Astrocyte (in vitro differentiated cells and primary cell): ENCODE measurements at regions not wholly inside any gene's neighbourhood (a gene's known extent, or its start where the extent isn't known, plus 50 kb on each side); places are given as distances from the start of the nearest gene placed in this dataset.

ENCODE experiments used
- DNase-seq: peaks from one replicate; pipeline ENCODE4 v3.0.0-alpha.2; 2010; ENCODE audit warnings: low read depth
- FAIRE-seq: peaks from 2 replicates; lab custom pipeline; 2011; peaks lifted over from hg19 to GRCh38; lab: Jason Lieb, UNC
- H2AFZ ChIP-seq: 2 replicates; pipeline ENCODE4 v1.6.0; 2012; ENCODE audit warnings: low read depth, low read length, inconsistent platforms
- H3K27ac ChIP-seq: 2 replicates; pipeline ENCODE4 v1.5.1; 2011; ENCODE audit warnings: low read depth, low read length, inconsistent platforms
- H3K27me3 ChIP-seq: 2 replicates; pipeline ENCODE4 v1.6.0; 2011; ENCODE audit warnings: low read length, inconsistent platforms; ENCODE audit not compliant: insufficient read depth
- H3K36me3 ChIP-seq: 2 replicates; pipeline ENCODE4 v1.5.1; 2011; ENCODE audit warnings: low read length, inconsistent platforms; ENCODE audit not compliant: insufficient read depth
- H3K4me1 ChIP-seq: 2 replicates; pipeline ENCODE4 v1.5.1; 2011; ENCODE audit warnings: low read length, inconsistent platforms; ENCODE audit not compliant: insufficient read depth
- H3K4me2 ChIP-seq: 2 replicates; pipeline ENCODE4 v1.6.0; 2012; ENCODE audit warnings: low read length, inconsistent platforms
- H3K4me3 ChIP-seq: 2 replicates; pipeline ENCODE4 v1.5.1; 2011; ENCODE audit warnings: low read depth, mild to moderate bottlenecking, low read length, inconsistent platforms; ENCODE audit not compliant: insufficient read depth
- H3K79me2 ChIP-seq: 2 replicates; pipeline ENCODE4 v1.6.0; 2012; ENCODE audit warnings: mild to moderate bottlenecking, low read length, inconsistent platforms; ENCODE audit not compliant: insufficient read depth
- H3K9ac ChIP-seq: 2 replicates; pipeline ENCODE4 v1.6.0; 2012; ENCODE audit warnings: mild to moderate bottlenecking, low read length, inconsistent platforms
- H3K9me3 ChIP-seq: 2 replicates; pipeline ENCODE4 v1.5.1; 2012; ENCODE audit warnings: low read depth, mild to moderate bottlenecking, low read length, inconsistent platforms; ENCODE audit not compliant: insufficient read depth
- H4K20me1 ChIP-seq: 2 replicates; pipeline ENCODE4 v1.6.0; 2012; ENCODE audit warnings: low read length, inconsistent platforms; ENCODE audit not compliant: insufficient read depth
- H3K27ac Mint-ChIP-seq: one replicate; pipeline ENCODE4 v1.8.0; 2021; ENCODE audit warnings: mild to moderate bottlenecking, mixed read lengths; ENCODE audit not compliant: unreplicated experiment
- H3K27me3 Mint-ChIP-seq: one replicate; pipeline ENCODE4 v1.8.0; 2021; ENCODE audit warnings: low read depth, mixed read lengths; ENCODE audit not compliant: unreplicated experiment
- H3K36me3 Mint-ChIP-seq: one replicate; pipeline ENCODE4 v1.8.0; 2021; ENCODE audit warnings: low read depth, mixed read lengths; ENCODE audit not compliant: unreplicated experiment
- H3K4me1 Mint-ChIP-seq: one replicate; pipeline ENCODE4 v1.8.0; 2021; ENCODE audit warnings: low read depth, mixed read lengths; ENCODE audit not compliant: unreplicated experiment
- H3K4me3 Mint-ChIP-seq: one replicate; pipeline ENCODE4 v1.8.0; 2021; ENCODE audit warnings: mild to moderate bottlenecking, moderate library complexity, mixed read lengths; ENCODE audit not compliant: unreplicated experiment
- H3K9me3 Mint-ChIP-seq: one replicate; pipeline ENCODE4 v1.8.0; 2021; ENCODE audit warnings: mild to moderate bottlenecking, mixed read lengths; ENCODE audit not compliant: unreplicated experiment
- EZH2 ChIP-seq: IDR thresholded peaks from 2 replicates; pipeline ENCODE4 v1.6.1; 2012; ENCODE audit warnings: mild to moderate bottlenecking, low read length, inconsistent platforms; ENCODE audit not compliant: insufficient read depth
- TF ChIP-seq, protein P1 (sequence below): IDR thresholded peaks from 2 replicates; pipeline ENCODE4 v1.5.1; 2011; ENCODE audit warnings: low read depth, mild to moderate bottlenecking, inconsistent platforms, low read length, moderate library complexity; ENCODE audit not compliant: insufficient read depth

DNA sequence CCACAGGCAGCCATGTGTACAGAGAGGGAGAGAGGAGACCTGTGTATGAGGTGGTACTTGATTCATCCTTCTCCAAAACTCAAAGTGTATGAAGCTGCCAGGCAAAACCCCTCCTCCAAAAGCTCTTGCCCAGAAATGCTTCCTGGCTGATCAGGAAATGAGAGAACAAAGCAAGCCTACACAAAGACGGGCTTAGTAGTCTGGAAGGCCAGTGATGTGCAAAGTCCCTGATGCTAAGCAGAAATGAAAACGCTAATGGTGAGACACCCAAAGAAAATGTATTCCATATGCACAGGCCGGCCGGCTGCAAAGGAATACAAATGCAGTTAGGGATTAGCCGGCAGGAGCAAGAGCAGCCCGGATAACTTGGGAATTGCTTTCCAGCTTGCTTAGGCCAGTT, 234.9 kb upstream of the CADM1 start:
- FAIRE-seq (no peak), DNase-seq (no peak)
- H3K36me3 Mint-ChIP-seq = peaks cover 7% of the 10 kb centered on the region
- TF ChIP-seq, protein P1, sequence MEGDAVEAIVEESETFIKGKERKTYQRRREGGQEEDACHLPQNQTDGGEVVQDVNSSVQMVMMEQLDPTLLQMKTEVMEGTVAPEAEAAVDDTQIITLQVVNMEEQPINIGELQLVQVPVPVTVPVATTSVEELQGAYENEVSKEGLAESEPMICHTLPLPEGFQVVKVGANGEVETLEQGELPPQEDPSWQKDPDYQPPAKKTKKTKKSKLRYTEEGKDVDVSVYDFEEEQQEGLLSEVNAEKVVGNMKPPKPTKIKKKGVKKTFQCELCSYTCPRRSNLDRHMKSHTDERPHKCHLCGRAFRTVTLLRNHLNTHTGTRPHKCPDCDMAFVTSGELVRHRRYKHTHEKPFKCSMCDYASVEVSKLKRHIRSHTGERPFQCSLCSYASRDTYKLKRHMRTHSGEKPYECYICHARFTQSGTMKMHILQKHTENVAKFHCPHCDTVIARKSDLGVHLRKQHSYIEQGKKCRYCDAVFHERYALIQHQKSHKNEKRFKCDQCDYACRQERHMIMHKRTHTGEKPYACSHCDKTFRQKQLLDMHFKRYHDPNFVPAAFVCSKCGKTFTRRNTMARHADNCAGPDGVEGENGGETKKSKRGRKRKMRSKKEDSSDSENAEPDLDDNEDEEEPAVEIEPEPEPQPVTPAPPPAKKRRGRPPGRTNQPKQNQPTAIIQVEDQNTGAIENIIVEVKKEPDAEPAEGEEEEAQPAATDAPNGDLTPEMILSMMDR = no peak
- H3K79me2 ChIP-seq = no peaks in the 10 kb centered on the region
- H3K36me3 ChIP-seq = no peaks in the 10 kb centered on the region
- no peaks in the 10 kb centered on the region for H4K20me1 ChIP-seq
- no peak overlapping the region for H2AFZ ChIP-seq
- H3K27me3 ChIP-seq = no peaks in the 10 kb centered on the region
- H3K27ac Mint-ChIP-seq = no peak overlapping the region
- H3K4me3 ChIP-seq = no peak overlapping the region
- H3K9me3 Mint-ChIP-seq = peaks cover 5% of the 10 kb centered on the region
- H3K4me1 Mint-ChIP-seq = peaks cover 33% of the 10 kb centered on the region
- no peak overlapping the region for H3K4me3 Mint-ChIP-seq
- peaks cover 8% of the 10 kb centered on the region for H3K27me3 Mint-ChIP-seq
- H3K4me2 ChIP-seq = no peak overlapping the region
- no peak overlapping the region for H3K27ac ChIP-seq
- no peaks in the 10 kb centered on the region for H3K4me1 ChIP-seq
- no peak overlapping the region for H3K9ac ChIP-seq
- H3K9me3 ChIP-seq = no peaks in the 10 kb centered on the region

DNA sequence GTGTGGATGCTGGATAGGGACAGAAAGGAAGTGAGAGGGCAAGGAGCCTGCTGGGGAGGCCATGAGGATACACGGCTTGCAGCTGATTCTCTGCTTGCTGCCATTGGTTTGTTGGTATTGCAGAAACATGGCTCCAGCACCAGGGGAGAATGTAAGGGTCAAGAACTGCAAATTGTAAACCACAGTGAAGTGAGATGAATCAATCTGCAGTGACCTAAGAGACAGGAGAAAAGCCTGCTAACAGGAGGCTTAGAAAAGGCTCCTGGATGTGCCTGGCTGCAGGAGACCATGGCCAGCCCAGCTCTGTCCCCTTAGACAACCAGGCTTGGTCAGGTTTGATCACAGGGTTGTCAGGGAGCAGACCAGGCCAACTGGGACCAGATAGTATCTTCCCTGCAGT, 233.7 kb upstream of the CADM1 start:
- no peaks in the 10 kb centered on the region for H3K79me2 ChIP-seq
- FAIRE-seq (no peak), DNase-seq (no peak)
- TF ChIP-seq EZH2 = no peak
- TF ChIP-seq, protein P1 = no peak
- H2AFZ ChIP-seq = no peak overlapping the region
- peaks cover 2% of the 10 kb centered on the region for H3K9me3 ChIP-seq
- no peak overlapping the region for H3K4me2 ChIP-seq
- H3K27me3 ChIP-seq = no peaks in the 10 kb centered on the region
- peaks cover 9% of the 10 kb centered on the region for H3K36me3 Mint-ChIP-seq
- no peaks in the 10 kb centered on the region for H3K36me3 ChIP-seq
- H3K9me3 Mint-ChIP-seq = peaks cover 8% of the 10 kb centered on the region
- no peak overlapping the region for H3K4me3 Mint-ChIP-seq
- H3K4me3 ChIP-seq = no peak overlapping the region
- H3K4me1 Mint-ChIP-seq = peaks cover 33% of the 10 kb centered on the region
- H3K27ac ChIP-seq = no peak overlapping the region
- no peak overlapping the region for H3K27ac Mint-ChIP-seq
- H4K20me1 ChIP-seq = no peaks in the 10 kb centered on the region
- peaks cover 5% of the 10 kb centered on the region for H3K27me3 Mint-ChIP-seq
- H3K9ac ChIP-seq = no peak overlapping the region
- no peaks in the 10 kb centered on the region for H3K4me1 ChIP-seq

DNA sequence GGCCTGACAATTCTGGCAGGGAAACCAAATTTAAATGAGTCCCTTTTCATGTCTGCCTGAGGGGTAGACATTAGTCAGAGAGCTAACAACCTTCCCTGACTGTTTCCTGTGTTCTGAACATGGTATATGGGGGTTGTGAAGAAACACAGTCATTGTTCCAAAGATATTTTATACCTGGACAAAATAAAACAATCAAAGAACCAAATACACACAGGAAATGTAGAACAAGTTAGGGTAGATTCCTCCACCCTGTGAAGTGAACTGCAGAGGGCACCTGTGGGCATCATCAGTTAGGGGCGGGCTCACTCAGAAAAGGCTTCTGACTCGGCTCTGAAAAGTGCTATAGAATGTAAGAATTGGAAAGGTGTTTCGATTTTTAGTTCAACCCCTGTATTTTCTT, 231.9 kb upstream of the CADM1 start:
- no peak overlapping the region for H3K27ac ChIP-seq
- no peak overlapping the region for H3K4me3 ChIP-seq
- H3K27me3 ChIP-seq = no peaks in the 10 kb centered on the region
- no peak for TF ChIP-seq EZH2
- TF ChIP-seq, protein P1 = no peak
- no peaks in the 10 kb centered on the region for H3K36me3 ChIP-seq
- Mint-ChIP-seq H3K27ac (no peak overlapping the region), H3K9me3 (peaks cover 3% of the 10 kb centered on the region), H3K4me1 (peaks cover 33% of the 10 kb centered on the region), H3K27me3 (peaks cover 5% of the 10 kb centered on the region), H3K4me3 (no peak overlapping the region), H3K36me3 (peaks cover 9% of the 10 kb centered on the region)
- H3K4me1 ChIP-seq = no peaks in the 10 kb centered on the region
- H3K4me2 ChIP-seq = no peak overlapping the region
- no peak overlapping the region for H2AFZ ChIP-seq
- FAIRE-seq (no peak), DNase-seq (no peak)
- H3K9ac ChIP-seq = no peak overlapping the region
- H3K9me3 ChIP-seq = peaks cover 2% of the 10 kb centered on the region
- no peaks in the 10 kb centered on the region for H4K20me1 ChIP-seq
- H3K79me2 ChIP-seq = no peaks in the 10 kb centered on the region
